ENCODE measurements at regions not wholly inside any gene's neighbourhood (a gene's known extent, or its start where the extent isn't known, plus 50 kb on each side); places are given as distances from the start of the nearest gene placed in this dataset.
"Not testable (repeated sequence)": the region's sequence is repeated elsewhere in the genome, so short reads cannot be mapped to it uniquely, and the experiment has no call there.

GRCh38 chr14:41298328-41298690 is 308.4 kb upstream of the LRFN5 start:
- no peak overlapping the region for H3K27ac ChIP-seq
- no peak for DNase-seq (ENCODE audit: low read depth, low spot score)

- DNase-seq (ENCODE audit: low read depth, low spot score): no peak
- no peak overlapping the region for H3K27ac ChIP-seq
Observed at GRCh38 chr14:41297576-41298327, 308.9 kb upstream of the LRFN5 start.

GRCh38 chr14:41295734-41296133 is 310.9 kb upstream of the LRFN5 start:
- DNase-seq (ENCODE audit: low read depth, low spot score): no peak
- H3K27ac ChIP-seq: no peak overlapping the region

GRCh38 chr14:41289025-41289424 is 317.7 kb upstream of the LRFN5 start:
- DNase-seq (ENCODE audit: low read depth, low spot score): no peak
- no peak overlapping the region for H3K27ac ChIP-seq

- H3K27ac ChIP-seq: no peak overlapping the region
- DNase-seq (ENCODE audit: low read depth, low spot score): no peak
Observed at GRCh38 chr14:41285186-41285748, 321.4 kb upstream of the LRFN5 start.

- no peak overlapping the region for H3K27ac ChIP-seq
- no peak for DNase-seq (ENCODE audit: low read depth, low spot score)
Observed at GRCh38 chr14:41280745-41281144, 325.9 kb upstream of the LRFN5 start.

- no peak overlapping the region for H3K27ac ChIP-seq
- no peak for DNase-seq (ENCODE audit: low read depth, low spot score)
Observed at GRCh38 chr14:41277450-41277849, 329.2 kb upstream of the LRFN5 start.

GRCh38 chr14:41257476-41257875 is 349.2 kb upstream of the LRFN5 start:
- no peak for DNase-seq (ENCODE audit: low read depth, low spot score)

GRCh38 chr14:41235466-41235865 is 371.2 kb upstream of the LRFN5 start:
- DNase-seq (ENCODE audit: low read depth, low spot score): no peak
- H3K27ac ChIP-seq: no peak overlapping the region

More at GRCh38 chr14:41257476-41257875, 349.2 kb upstream of the LRFN5 start:
- no peak overlapping the region for H3K27ac ChIP-seq

- DNase-seq (ENCODE audit: low read depth, low spot score): no peak
- no peak overlapping the region for H3K27ac ChIP-seq
Observed at GRCh38 chr14:41230683-41231082, 376.0 kb upstream of the LRFN5 start.

GRCh38 chr14:41229824-41230223 is 376.9 kb upstream of the LRFN5 start:
- DNase-seq (ENCODE audit: low read depth, low spot score): no peak
- no peak overlapping the region for H3K27ac ChIP-seq

GRCh38 chr14:41225433-41225832 is 381.2 kb upstream of the LRFN5 start:
- DNase-seq (ENCODE audit: low read depth, low spot score): no peak
- no peak overlapping the region for H3K27ac ChIP-seq

- H3K27ac ChIP-seq: no peak overlapping the region
- no peak for DNase-seq (ENCODE audit: low read depth, low spot score)
Observed at GRCh38 chr14:41222581-41222980, 384.1 kb upstream of the LRFN5 start.

- DNase-seq (ENCODE audit: low read depth, low spot score); H3K27ac ChIP-seq: not testable (repeated sequence)
Observed at GRCh38 chr14:41214978-41215377, 391.7 kb upstream of the LRFN5 start.

- no peak overlapping the region for H3K27ac ChIP-seq
- DNase-seq (ENCODE audit: low read depth, low spot score): no peak
Observed at GRCh38 chr14:41201696-41202095, 405.0 kb upstream of the LRFN5 start.

GRCh38 chr14:41187868-41188267 is 418.8 kb upstream of the LRFN5 start:
- DNase-seq (ENCODE audit: low read depth, low spot score): no peak
- no peak overlapping the region for H3K27ac ChIP-seq

GRCh38 chr14:41171045-41171444 is 435.6 kb upstream of the LRFN5 start:
- DNase-seq (ENCODE audit: low read depth, low spot score): no peak
- H3K27ac ChIP-seq: no peak overlapping the region

GRCh38 chr14:41167040-41167439 is 439.6 kb upstream of the LRFN5 start:
- no peak for DNase-seq (ENCODE audit: low read depth, low spot score)
- no peak overlapping the region for H3K27ac ChIP-seq

- H3K27ac ChIP-seq: no peak overlapping the region
- no peak for DNase-seq (ENCODE audit: low read depth, low spot score)
Observed at GRCh38 chr14:41154143-41154807, 452.4 kb upstream of the LRFN5 start.

GRCh38 chr14:41146391-41146790 is 460.3 kb upstream of the LRFN5 start:
- no peak overlapping the region for H3K27ac ChIP-seq
- DNase-seq (ENCODE audit: low read depth, low spot score): no peak

- no peak for DNase-seq (ENCODE audit: low read depth, low spot score)
- H3K27ac ChIP-seq: no peak overlapping the region
Observed at GRCh38 chr14:41144370-41144769, 462.3 kb upstream of the LRFN5 start.

GRCh38 chr14:41137741-41138140 is 468.9 kb upstream of the LRFN5 start:
- H3K27ac ChIP-seq: no peak overlapping the region
- DNase-seq (ENCODE audit: low read depth, low spot score): peak; percentile 12
